DND-41 (cell line): ENCODE measurements at regions not wholly inside any gene's neighbourhood (a gene's known extent, or its start where the extent isn't known, plus 50 kb on each side); places are given as distances from the start of the nearest gene placed in this dataset.

Source experiments
- ATAC-seq: fragments of 200-7000 bp; cut with Tn5 transposase; 3 replicates; pipeline ENCODE4 v1.9.1; 2021; ENCODE audit warnings: low read depth; ENCODE audit not compliant: insufficient read depth
- DNase-seq: peaks from one replicate; pipeline ENCODE4 v3.0.0-alpha.2; 2020
- H2AFZ ChIP-seq: 2 replicates; pipeline ENCODE4 v1.6.0; 2012; ENCODE audit warnings: low read depth, low read length
- H3K27ac ChIP-seq: 2 replicates; pipeline ENCODE4 v1.5.1; 2012; ENCODE audit warnings: low read length, inconsistent platforms
- H3K27me3 ChIP-seq: fragments of 200-600 bp; sonication (generic); 2 replicates; pipeline ENCODE4 v1.6.0; 2012; ENCODE audit warnings: low read length, mild to moderate bottlenecking, inconsistent platforms; ENCODE audit not compliant: insufficient read depth, poor library complexity
- H3K36me3 ChIP-seq: 2 replicates; pipeline ENCODE4 v1.5.1; 2012; ENCODE audit warnings: low read length, inconsistent platforms; ENCODE audit not compliant: insufficient read depth
- H3K4me1 ChIP-seq: 2 replicates; pipeline ENCODE4 v1.5.1; 2012; ENCODE audit warnings: mild to moderate bottlenecking, low read length; ENCODE audit not compliant: insufficient read depth
- H3K4me2 ChIP-seq: 2 replicates; pipeline ENCODE4 v1.6.0; 2012; ENCODE audit warnings: mild to moderate bottlenecking, moderate library complexity, low read length, inconsistent platforms; ENCODE audit not compliant: insufficient read depth
- H3K4me3 ChIP-seq, 2 experiments: fragments of 200-600 bp in 1 of 2; shearing (Covaris generic) in 1 of 2; 2 replicates each; pipeline ENCODE4 v1.5.1; 2012 to 2016; ENCODE audit warnings: inconsistent platforms in 2 of 2, low read length in 2 of 2, mild to moderate bottlenecking in 2 of 2, low read depth in 1 of 2, moderate library complexity in 1 of 2
- H3K79me2 ChIP-seq: 2 replicates; pipeline ENCODE4 v1.6.0; 2012; ENCODE audit warnings: low read length, inconsistent platforms; ENCODE audit not compliant: insufficient read depth
- H3K9ac ChIP-seq: 2 replicates; pipeline ENCODE4 v1.6.0; 2012; ENCODE audit warnings: low read depth, mild to moderate bottlenecking, inconsistent platforms, low read length, moderate library complexity
- H3K9me3 ChIP-seq: 2 replicates; pipeline ENCODE4 v1.5.1; 2012; ENCODE audit warnings: low read length, moderate library complexity, mild to moderate bottlenecking, inconsistent platforms; ENCODE audit not compliant: insufficient read depth, severe bottlenecking
- H4K20me1 ChIP-seq: 2 replicates; pipeline ENCODE4 v1.6.0; 2012; ENCODE audit warnings: low read length; ENCODE audit not compliant: insufficient read depth
- CTCF ChIP-seq: IDR thresholded peaks from 2 replicates; pipeline ENCODE4 v1.5.1; 2012; ENCODE audit warnings: borderline replicate concordance, low read length, moderate library complexity, mild to moderate bottlenecking; ENCODE audit not compliant: poor library complexity, severe bottlenecking; ENCODE audit errors: extremely low read depth
- EZH2 ChIP-seq: IDR thresholded peaks from 3 replicates; pipeline ENCODE4 v1.6.1; 2012; ENCODE audit warnings: borderline replicate concordance, low read depth, mild to moderate bottlenecking, moderate library complexity, low read length, inconsistent platforms; ENCODE audit not compliant: severe bottlenecking

GRCh38 chr22:22384267-22384666, 124.3 kb downstream of the ZNF280B start:
- Histone ChIP-seq H3K79me2 (no peaks in the 10 kb centered on the region), H3K9ac (no peak overlapping the region), H3K27me3 (peaks cover 11% of the 10 kb centered on the region), H3K4me3 (no peak overlapping the region), H3K27ac (no peak overlapping the region), H3K36me3 (no peaks in the 10 kb centered on the region), H4K20me1 (no peaks in the 10 kb centered on the region), H3K4me2 (no peak overlapping the region), H3K9me3 (no peaks in the 10 kb centered on the region), H3K4me1 (no peaks in the 10 kb centered on the region), H2AFZ (no peak overlapping the region)
- ATAC-seq (no peak), DNase-seq (no peak)
- no peak for TF ChIP-seq EZH2
- TF ChIP-seq CTCF, result no peak

GRCh38 chr22:22384668-22385244, 123.8 kb downstream of the ZNF280B start:
- Histone ChIP-seq H3K27ac (no peak overlapping the region), H3K9ac (no peak overlapping the region), H3K4me2 (no peak overlapping the region), H2AFZ (no peak overlapping the region), H3K9me3 (no peaks in the 10 kb centered on the region), H3K36me3 (no peaks in the 10 kb centered on the region), H4K20me1 (no peaks in the 10 kb centered on the region), H3K79me2 (no peaks in the 10 kb centered on the region), H3K27me3 (peaks cover 11% of the 10 kb centered on the region), H3K4me1 (no peaks in the 10 kb centered on the region), H3K4me3 (no peak overlapping the region)
- no peak for ATAC-seq
- TF ChIP-seq EZH2, result no peak
- TF ChIP-seq CTCF, result no peak
- no peak for DNase-seq

- no peak overlapping the region for H3K4me2 ChIP-seq
- H3K79me2 ChIP-seq, result no peaks in the 10 kb centered on the region
- no peaks in the 10 kb centered on the region for H4K20me1 ChIP-seq
- H3K27ac ChIP-seq, result no peak overlapping the region
- peaks cover 11% of the 10 kb centered on the region for H3K27me3 ChIP-seq
- no peak for DNase-seq
- H3K4me3 ChIP-seq, result no peak overlapping the region
- no peaks in the 10 kb centered on the region for H3K36me3 ChIP-seq
- H3K9me3 ChIP-seq, result no peaks in the 10 kb centered on the region
- TF ChIP-seq EZH2 (no peak), CTCF (no peak)
- no peak for ATAC-seq
- H2AFZ ChIP-seq, result no peak overlapping the region
- no peaks in the 10 kb centered on the region for H3K4me1 ChIP-seq
- no peak overlapping the region for H3K9ac ChIP-seq
These were observed 121.7 kb downstream of the ZNF280B start for GRCh38 chr22:22386602-22387385.
